ENCODE measurements at regions not wholly inside any gene's neighbourhood (a gene's known extent, or its start where the extent isn't known, plus 50 kb on each side); places are given as distances from the start of the nearest gene placed in this dataset.

DNA sequence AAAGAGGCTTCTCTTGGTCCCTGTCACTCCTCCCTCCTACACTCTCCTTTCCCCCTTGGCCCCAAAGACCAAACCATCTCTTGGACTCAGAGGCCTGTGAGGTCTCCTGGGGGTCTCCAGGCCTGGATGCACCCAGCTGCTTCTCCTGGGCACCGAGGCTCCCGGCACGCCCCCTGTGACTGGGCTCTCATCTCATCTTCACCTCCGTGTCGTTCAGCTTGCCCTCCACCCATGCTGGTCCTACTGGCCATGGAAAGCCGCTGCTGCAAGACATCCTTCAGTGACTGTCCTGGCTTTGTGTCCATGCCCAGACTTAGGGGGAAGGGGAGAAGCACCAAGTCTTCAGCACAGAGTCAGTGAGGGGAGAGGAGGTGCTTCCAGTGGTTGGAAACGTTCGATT is 141.4 kb upstream of the RET start:
- no peak for TF ChIP-seq POLR2A (IDR thresholded peaks at IDR 0.05)
- TF ChIP-seq, protein P1, sequence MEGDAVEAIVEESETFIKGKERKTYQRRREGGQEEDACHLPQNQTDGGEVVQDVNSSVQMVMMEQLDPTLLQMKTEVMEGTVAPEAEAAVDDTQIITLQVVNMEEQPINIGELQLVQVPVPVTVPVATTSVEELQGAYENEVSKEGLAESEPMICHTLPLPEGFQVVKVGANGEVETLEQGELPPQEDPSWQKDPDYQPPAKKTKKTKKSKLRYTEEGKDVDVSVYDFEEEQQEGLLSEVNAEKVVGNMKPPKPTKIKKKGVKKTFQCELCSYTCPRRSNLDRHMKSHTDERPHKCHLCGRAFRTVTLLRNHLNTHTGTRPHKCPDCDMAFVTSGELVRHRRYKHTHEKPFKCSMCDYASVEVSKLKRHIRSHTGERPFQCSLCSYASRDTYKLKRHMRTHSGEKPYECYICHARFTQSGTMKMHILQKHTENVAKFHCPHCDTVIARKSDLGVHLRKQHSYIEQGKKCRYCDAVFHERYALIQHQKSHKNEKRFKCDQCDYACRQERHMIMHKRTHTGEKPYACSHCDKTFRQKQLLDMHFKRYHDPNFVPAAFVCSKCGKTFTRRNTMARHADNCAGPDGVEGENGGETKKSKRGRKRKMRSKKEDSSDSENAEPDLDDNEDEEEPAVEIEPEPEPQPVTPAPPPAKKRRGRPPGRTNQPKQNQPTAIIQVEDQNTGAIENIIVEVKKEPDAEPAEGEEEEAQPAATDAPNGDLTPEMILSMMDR (IDR thresholded peaks at IDR 0.05): no peak
- no peak for TF ChIP-seq POLR2AphosphoS5 (IDR thresholded peaks at IDR 0.05)
- TF ChIP-seq EP300 (IDR thresholded peaks at IDR 0.05): no peak

All from suprapubic skin (tissue), 4 donors.